ENCODE measurements at regions not wholly inside any gene's neighbourhood (a gene's known extent, or its start where the extent isn't known, plus 50 kb on each side); places are given as distances from the start of the nearest gene placed in this dataset.

- no peak for TF ChIP-seq CTCF (tag by site-specific recombination; IDR thresholded peaks at IDR 0.05)
- TF ChIP-seq ZNF560 (tag by site-specific recombination; IDR thresholded peaks at IDR 0.05; ENCODE audit: borderline replicate concordance): no peak
- no peak for TF ChIP-seq ZNF791 (tag by site-specific recombination; IDR thresholded peaks at IDR 0.05)
- no peak for TF ChIP-seq ZNF692 (tag by site-specific recombination; IDR thresholded peaks at IDR 0.05)
- no peak for TF ChIP-seq RBAK (tag by site-specific recombination; IDR thresholded peaks at IDR 0.05)
- no peak for TF ChIP-seq ZBTB1 (tag by site-specific recombination; IDR thresholded peaks at IDR 0.05)
- TF ChIP-seq ZBTB7A (tag by site-specific recombination; IDR thresholded peaks at IDR 0.05; ENCODE audit: low read depth): no peak
- TF ChIP-seq ZNF280D (tag by site-specific recombination; IDR thresholded peaks at IDR 0.05): no peak
Observed at GRCh38 chr2:45272549-45273265, 263.5 kb upstream of the SIX2 start.
